K562 (cell line): ENCODE measurements at regions not wholly inside any gene's neighbourhood (a gene's known extent, or its start where the extent isn't known, plus 50 kb on each side); places are given as distances from the start of the nearest gene placed in this dataset.
"Not testable (repeated sequence)": the region's sequence is repeated elsewhere in the genome, so short reads cannot be mapped to it uniquely, and the experiment has no call there.

ENCODE experiments used
- ATAC-seq: fragments of 200-7000 bp; cut with Tn5 transposase; 3 replicates; pipeline ENCODE4 v1.9.1; 2020; ENCODE audit warnings: moderate library complexity
- BruUV-seq: library from RNA; stranded (reverse); fragments of 400-500 nt; replicated peaks from 2 replicates; lab custom pipeline; 2021; lab: Mats Ljungman, UMichigan
- CTCF ChIA-PET: fragments of 300-600 bp; formaldehyde crosslinking; extraction: SDS; loops from one replicate; lab custom pipeline; 2021; ENCODE audit warnings: low intra/inter-chr PET ratio; lab: Yijun Ruan, JAX
- POLR2A ChIA-PET: fragments of 300-600, 350-650 bp; sonication (Branson Sonifier 250); formaldehyde crosslinking; extraction: SDS; loops from one replicate; lab custom pipeline; 2021; ENCODE audit warnings: antibody characterized with exemption, inconsistent platforms; lab: Yijun Ruan, JAX
- DNase-seq, 4 experiments: peaks; one replicate each; pipeline versions ENCODE4 v3.0.0 to v3.0.0-alpha.2; 2011 to 2018; ENCODE audit warnings: low spot score in 3 of 4, mixed read lengths in 3 of 4; ENCODE audit errors: extremely low read depth in 1 of 4
- FAIRE-seq: peaks from 2 replicates; lab custom pipeline; 2011; peaks lifted over from hg19 to GRCh38; lab: Jason Lieb, UNC
- H2AFZ ChIP-seq: 2 replicates; pipeline ENCODE4 v1.6.0; 2011; ENCODE audit warnings: low read depth, low read length, control low read depth, inconsistent platforms
- H3K27ac ChIP-seq: fragments of 200-600 bp; 3 replicates; pipeline ENCODE4 v1.8.0; 2011; ENCODE audit warnings: low read depth, mild to moderate bottlenecking, control low read depth, inconsistent platforms, low read length, moderate library complexity, mixed read lengths; ENCODE audit errors: extremely low read depth
- H3K27me3 ChIP-seq, 2 experiments: fragments of 300-600 bp in 1 of 2; 2 replicates in 1 of 2; 3 replicates in 1 of 2; pipeline versions ENCODE4 v1.6.0 to v1.8.0; 2011; ENCODE audit warnings: inconsistent platforms in 2 of 2, low read length in 2 of 2, mild to moderate bottlenecking in 1 of 2, mixed read lengths in 1 of 2, moderate library complexity in 1 of 2; ENCODE audit not compliant: control insufficient read depth in 2 of 2, insufficient read depth in 2 of 2
- H3K36me3 ChIP-seq: fragments of 300-600 bp; 3 replicates; pipeline ENCODE4 v1.8.0; 2011; ENCODE audit warnings: mild to moderate bottlenecking, low read length, inconsistent platforms; ENCODE audit not compliant: control insufficient read depth, insufficient read depth
- H3K4me1 ChIP-seq, 2 experiments: fragments of 200-600 bp in 1 of 2; replicated peaks in 1 of 2; 2 replicates in 1 of 2; 3 replicates in 1 of 2; pipeline versions ENCODE4 v1.5.1 to v1.8.0; 2011; ENCODE audit warnings: inconsistent platforms in 2 of 2, low read length in 2 of 2, mild to moderate bottlenecking in 1 of 2, mixed read lengths in 1 of 2, moderate library complexity in 1 of 2; ENCODE audit not compliant: control insufficient read depth in 2 of 2, insufficient read depth in 2 of 2
- H3K4me2 ChIP-seq: 2 replicates; pipeline ENCODE4 v1.6.1; 2011; ENCODE audit warnings: low read length, control low read depth, inconsistent platforms, mixed read lengths; ENCODE audit not compliant: insufficient read depth
- H3K4me3 ChIP-seq: fragments of 200-600 bp; sonication (generic), shearing (Covaris generic); 2 replicates; pipeline ENCODE4 v1.5.1; 2016; ENCODE audit warnings: control low read depth, inconsistent platforms
- H3K79me2 ChIP-seq: fragments of 200-600 bp; 3 replicates; pipeline ENCODE4 v1.8.0; 2011; ENCODE audit warnings: low read length, inconsistent platforms; ENCODE audit not compliant: control insufficient read depth, insufficient read depth
- H3K9ac ChIP-seq, 2 experiments: 2 replicates each; pipeline versions ENCODE4 v1.6.0 to v1.6.1; 2011; ENCODE audit warnings: low read depth in 2 of 2, low read length in 2 of 2, control low read depth in 1 of 2, inconsistent platforms in 1 of 2, mild to moderate bottlenecking in 1 of 2, mixed read lengths in 1 of 2; ENCODE audit not compliant: insufficient read depth in 1 of 2
- H3K9me1 ChIP-seq: one replicate; pipeline ENCODE4 v1.6.0; 2011; ENCODE audit warnings: inconsistent platforms, mild to moderate bottlenecking, low read length, moderate library complexity; ENCODE audit not compliant: control insufficient read depth, insufficient read depth
- H3K9me3 ChIP-seq: replicated peaks from 2 replicates; pipeline ENCODE4 v1.5.1; 2011; ENCODE audit warnings: low read depth, low read length, inconsistent platforms; ENCODE audit not compliant: control insufficient read depth, insufficient read depth
- H4K20me1 ChIP-seq: replicated peaks from 2 replicates; pipeline ENCODE4 v1.6.1; 2011; ENCODE audit warnings: low read length, inconsistent platforms, mixed read lengths; ENCODE audit not compliant: control insufficient read depth, insufficient read depth
- FOXA3 ChIP-seq, 2 experiments: fragments of 450-650 bp in 1 of 2; sonication (generic) in 1 of 2; formaldehyde crosslinking; IDR thresholded peaks in 1 of 2; conservative IDR thresholded peaks in 1 of 2; 2 replicates each; pipeline versions ENCODE4 v1.4.0 to v1.8.0; 2020 to 2022; ENCODE audit warnings: mild to moderate bottlenecking in 2 of 2, missing genetic modification reagents in 1 of 2
- ZBTB17 ChIP-seq: fragments of 450-650 bp; formaldehyde crosslinking; IDR thresholded peaks from 2 replicates; pipeline ENCODE4 v1.4.0; 2020; ENCODE audit warnings: mild to moderate bottlenecking
- ZNF311 ChIP-seq: fragments of 250-450 bp; sonication (Bioruptor Pico); IDR thresholded peaks from 2 replicates; pipeline ENCODE4 v1.4.0; 2020; ENCODE audit warnings: mild to moderate bottlenecking, moderate library complexity
- WGBS: fragments of 100-300 bp; shearing (Covaris generic); methylation state at CpG from one replicate; pipeline ENCODE4 v1.1.6; 2016; ENCODE audit warnings: low coverage, mixed read lengths; ENCODE audit not compliant: insufficient coverage; ENCODE audit errors: missing lambda C conversion rate; 5-methylcytosine and 5-hydroxymethylcytosine counted together
- in situ Hi-C: fragments of 300-500 bp; cut with MboI; formaldehyde crosslinking; loops from 4 replicates; pipeline ENCODE4 v1.15.0; 2018; ENCODE audit warnings: inconsistent platforms, mixed read lengths
- intact Hi-C: fragments of 100-400 bp; cut with micrococcal nuclease; formaldehyde crosslinking; loops from 2 replicates; pipeline ENCODE4 v1.14.2; 2022
- TF ChIP-seq, protein P1 (sequence below), 2 experiments: fragments of 450-650 bp in 1 of 2; sonication (generic) in 1 of 2; formaldehyde crosslinking; conservative IDR thresholded peaks; 2 replicates each; pipeline versions ENCODE4 v1.4.0 to v1.8.1; 2020 to 2022; ENCODE audit warnings: mild to moderate bottlenecking in 1 of 2, missing genetic modification reagents in 1 of 2

DNA sequence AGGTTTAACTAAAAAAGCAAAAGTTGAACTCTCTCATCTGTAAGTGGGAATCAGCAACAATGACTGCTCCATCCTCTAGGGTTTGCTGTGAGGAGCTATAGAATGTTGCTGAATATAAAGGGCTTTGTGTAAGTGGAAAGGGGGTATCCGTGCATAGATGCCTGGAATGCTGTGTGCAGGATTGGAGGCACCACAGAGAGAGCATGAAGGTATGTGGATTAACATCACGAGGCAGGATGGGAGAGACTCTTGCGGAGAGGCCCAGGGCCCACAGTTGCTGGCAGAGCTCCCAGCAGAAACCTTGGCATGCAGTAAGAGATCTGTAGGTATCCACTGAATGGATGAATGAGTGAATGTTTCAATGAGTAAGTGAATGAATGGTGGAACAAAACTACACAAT is 298.7 kb upstream of the DDI1 start:
- no TSS peak for BruUV-seq
- in situ Hi-C loops (no loop called here), intact Hi-C loops (no loop called here)
- Histone ChIP-seq H3K4me1 (no peaks in the 10 kb centered on the region), H3K36me3 (no peaks in the 10 kb centered on the region), H3K27me3 (no peaks in the 10 kb centered on the region), H3K79me2 (no peaks in the 10 kb centered on the region), H2AFZ (no peak overlapping the region), H3K9ac (no peak overlapping the region), H4K20me1 (no peaks in the 10 kb centered on the region), H3K4me2 (no peak overlapping the region), H3K4me3 (no peak overlapping the region), H3K9me1 (no peaks in the 10 kb centered on the region), H3K27ac (no peak overlapping the region), H3K9me3 (no peaks in the 10 kb centered on the region)
- ATAC-seq, result no peak
- FAIRE-seq, result no peak
- DNase-seq, result no peak
- POLR2A ChIA-PET, result no interaction called here
- CTCF ChIA-PET, result no interaction called here
- WGBS, result 0% methylated on average over 3 of the region's 3 CpGs
- TF ChIP-seq, protein P1, sequence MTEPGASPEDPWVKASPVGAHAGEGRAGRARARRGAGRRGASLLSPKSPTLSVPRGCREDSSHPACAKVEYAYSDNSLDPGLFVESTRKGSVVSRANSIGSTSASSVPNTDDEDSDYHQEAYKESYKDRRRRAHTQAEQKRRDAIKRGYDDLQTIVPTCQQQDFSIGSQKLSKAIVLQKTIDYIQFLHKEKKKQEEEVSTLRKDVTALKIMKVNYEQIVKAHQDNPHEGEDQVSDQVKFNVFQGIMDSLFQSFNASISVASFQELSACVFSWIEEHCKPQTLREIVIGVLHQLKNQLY (CRISPR knock-in tag; conservative IDR thresholded peaks at IDR 0.05), result no peak

DNA sequence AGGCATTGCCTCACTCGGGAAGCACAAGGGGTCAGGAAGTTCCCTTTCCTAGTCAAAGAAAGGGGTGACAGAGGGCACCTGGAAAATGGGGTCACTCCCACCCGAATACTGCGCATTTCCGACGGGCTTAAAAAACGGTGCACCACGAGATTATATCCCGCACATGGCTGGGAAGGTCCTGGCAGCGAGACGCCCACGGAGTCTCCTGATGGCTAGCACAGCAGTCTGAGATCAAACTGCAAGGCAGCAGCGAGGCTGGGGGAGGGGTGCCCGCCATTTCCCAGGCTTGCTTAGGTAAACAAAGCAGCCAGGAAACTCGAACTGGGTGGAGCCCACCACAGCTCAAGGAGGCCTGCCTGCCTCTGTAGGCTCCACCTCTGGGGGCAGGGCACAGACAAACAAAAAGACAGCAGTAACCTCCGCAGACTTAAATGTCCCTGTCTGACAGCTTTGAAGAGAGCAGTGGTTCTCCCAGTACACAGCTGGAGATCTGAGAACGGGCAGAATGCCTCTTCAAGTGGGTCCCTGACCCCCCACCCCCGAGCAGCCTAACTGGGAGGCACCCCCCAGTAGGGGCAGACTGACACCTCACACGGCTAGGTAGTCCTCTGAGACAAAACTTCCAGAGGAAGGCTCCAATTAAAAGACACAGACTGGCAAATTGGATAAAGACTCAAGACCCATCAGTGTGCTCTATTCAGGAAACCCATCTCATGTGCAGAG is 297.2 kb upstream of the DDI1 start:
- WGBS, result 2% methylated on average over 9 of the region's 18 CpGs
- H2AFZ ChIP-seq, H3K4me2 ChIP-seq, H3K4me1 ChIP-seq, H4K20me1 ChIP-seq, H3K79me2 ChIP-seq, H3K27me3 ChIP-seq, intact Hi-C loops, ATAC-seq, FAIRE-seq, H3K9me3 ChIP-seq, H3K36me3 ChIP-seq, H3K9me1 ChIP-seq, in situ Hi-C loops, DNase-seq, H3K27ac ChIP-seq, BruUV-seq, CTCF ChIA-PET, POLR2A ChIA-PET, H3K4me3 ChIP-seq, H3K9ac ChIP-seq: not testable (repeated sequence)
- TF ChIP-seq ZNF311 (CRISPR knock-in tag) (0 out of 2 replicates have a peak, but pooled peaks have one; percentile 24), ZBTB17 (CRISPR knock-in tag) (peak; percentile 58; the same call in 1 of the 2 replicates), FOXA3 (CRISPR knock-in tag; conservative IDR thresholded peaks at IDR 0.05 in 1 of 2, IDR thresholded peaks at IDR 0.05 in 1 of 2) (0 out of 4 replicates have a peak, but pooled peaks of 1 of the 2 experiments have one; percentile 10)
